ENCODE measurements at regions not wholly inside any gene's neighbourhood (a gene's known extent, or its start where the extent isn't known, plus 50 kb on each side); places are given as distances from the start of the nearest gene placed in this dataset.

DNA sequence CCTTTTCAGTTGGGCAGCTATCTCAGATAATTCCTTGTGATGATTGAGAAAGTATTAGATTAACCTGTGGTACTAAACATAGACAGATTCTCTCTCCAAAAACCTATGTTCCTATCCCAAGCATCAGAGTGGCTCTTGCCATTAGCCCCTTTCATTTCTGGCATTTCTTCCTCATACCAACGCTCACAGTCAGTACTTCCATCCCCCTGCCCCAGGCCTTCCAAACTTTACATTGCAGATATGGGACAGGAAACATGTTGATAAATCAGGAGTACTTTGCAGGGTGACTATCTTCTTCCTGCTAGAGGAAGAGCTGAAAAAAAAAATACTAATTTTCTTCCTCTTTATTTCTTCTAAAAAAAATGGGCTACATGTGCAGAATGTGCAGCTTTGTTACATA lies 442.6 kb upstream of the RGMB start:
- in situ Hi-C loops (cut with HindIII; ENCODE audit: low pct_unique_long_range_greater_than_20kb, low sequenced_read_pairs) (no loop called here), intact Hi-C loops (cut with micrococcal nuclease; ENCODE audit: unreplicated experiment) (no loop called here)
- Histone ChIP-seq H3K4me1 (ENCODE audit: control insufficient read depth, insufficient read depth, low read length) (no peaks in the 10 kb centered on the region), H3K27me3 (ENCODE audit: control insufficient read depth, insufficient read depth, low read length) (no peaks in the 10 kb centered on the region), H3K9me3 (ENCODE audit: control insufficient read depth, insufficient read depth, low read depth, low read length) (no peaks in the 10 kb centered on the region), H3K36me3 (ENCODE audit: control insufficient read depth, insufficient read depth, low read length) (no peaks in the 10 kb centered on the region), H3K27ac (ENCODE audit: low read length) (no peak overlapping the region), H3K4me3 (ENCODE audit: low read depth in 2 of 2, low read length in 2 of 2) (no peak overlapping the region)
- ChIA-PET POLR2A (no interaction called here), CTCF (no interaction called here)
- DNase-seq (ENCODE audit: low read depth, low spot score): no peak
- BruUV-seq (replicated peaks): no TSS peak
- no peak for TF ChIP-seq SIN3A (IDR thresholded peaks at IDR 0.05; ENCODE audit: borderline replicate concordance, insufficient read depth, low read depth, low read length)
- TF ChIP-seq, protein P1, sequence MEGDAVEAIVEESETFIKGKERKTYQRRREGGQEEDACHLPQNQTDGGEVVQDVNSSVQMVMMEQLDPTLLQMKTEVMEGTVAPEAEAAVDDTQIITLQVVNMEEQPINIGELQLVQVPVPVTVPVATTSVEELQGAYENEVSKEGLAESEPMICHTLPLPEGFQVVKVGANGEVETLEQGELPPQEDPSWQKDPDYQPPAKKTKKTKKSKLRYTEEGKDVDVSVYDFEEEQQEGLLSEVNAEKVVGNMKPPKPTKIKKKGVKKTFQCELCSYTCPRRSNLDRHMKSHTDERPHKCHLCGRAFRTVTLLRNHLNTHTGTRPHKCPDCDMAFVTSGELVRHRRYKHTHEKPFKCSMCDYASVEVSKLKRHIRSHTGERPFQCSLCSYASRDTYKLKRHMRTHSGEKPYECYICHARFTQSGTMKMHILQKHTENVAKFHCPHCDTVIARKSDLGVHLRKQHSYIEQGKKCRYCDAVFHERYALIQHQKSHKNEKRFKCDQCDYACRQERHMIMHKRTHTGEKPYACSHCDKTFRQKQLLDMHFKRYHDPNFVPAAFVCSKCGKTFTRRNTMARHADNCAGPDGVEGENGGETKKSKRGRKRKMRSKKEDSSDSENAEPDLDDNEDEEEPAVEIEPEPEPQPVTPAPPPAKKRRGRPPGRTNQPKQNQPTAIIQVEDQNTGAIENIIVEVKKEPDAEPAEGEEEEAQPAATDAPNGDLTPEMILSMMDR (IDR thresholded peaks at IDR 0.05): no peak
- TF ChIP-seq, protein P2, sequence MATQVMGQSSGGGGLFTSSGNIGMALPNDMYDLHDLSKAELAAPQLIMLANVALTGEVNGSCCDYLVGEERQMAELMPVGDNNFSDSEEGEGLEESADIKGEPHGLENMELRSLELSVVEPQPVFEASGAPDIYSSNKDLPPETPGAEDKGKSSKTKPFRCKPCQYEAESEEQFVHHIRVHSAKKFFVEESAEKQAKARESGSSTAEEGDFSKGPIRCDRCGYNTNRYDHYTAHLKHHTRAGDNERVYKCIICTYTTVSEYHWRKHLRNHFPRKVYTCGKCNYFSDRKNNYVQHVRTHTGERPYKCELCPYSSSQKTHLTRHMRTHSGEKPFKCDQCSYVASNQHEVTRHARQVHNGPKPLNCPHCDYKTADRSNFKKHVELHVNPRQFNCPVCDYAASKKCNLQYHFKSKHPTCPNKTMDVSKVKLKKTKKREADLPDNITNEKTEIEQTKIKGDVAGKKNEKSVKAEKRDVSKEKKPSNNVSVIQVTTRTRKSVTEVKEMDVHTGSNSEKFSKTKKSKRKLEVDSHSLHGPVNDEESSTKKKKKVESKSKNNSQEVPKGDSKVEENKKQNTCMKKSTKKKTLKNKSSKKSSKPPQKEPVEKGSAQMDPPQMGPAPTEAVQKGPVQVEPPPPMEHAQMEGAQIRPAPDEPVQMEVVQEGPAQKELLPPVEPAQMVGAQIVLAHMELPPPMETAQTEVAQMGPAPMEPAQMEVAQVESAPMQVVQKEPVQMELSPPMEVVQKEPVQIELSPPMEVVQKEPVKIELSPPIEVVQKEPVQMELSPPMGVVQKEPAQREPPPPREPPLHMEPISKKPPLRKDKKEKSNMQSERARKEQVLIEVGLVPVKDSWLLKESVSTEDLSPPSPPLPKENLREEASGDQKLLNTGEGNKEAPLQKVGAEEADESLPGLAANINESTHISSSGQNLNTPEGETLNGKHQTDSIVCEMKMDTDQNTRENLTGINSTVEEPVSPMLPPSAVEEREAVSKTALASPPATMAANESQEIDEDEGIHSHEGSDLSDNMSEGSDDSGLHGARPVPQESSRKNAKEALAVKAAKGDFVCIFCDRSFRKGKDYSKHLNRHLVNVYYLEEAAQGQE (IDR thresholded peaks at IDR 0.05; ENCODE audit: insufficient read depth in 1 of 2, low read depth in 2 of 2, low read length in 1 of 2): no peak
- TF ChIP-seq POLR2AphosphoS5 (IDR thresholded peaks at IDR 0.05; ENCODE audit: low read depth, low read length): no peak
- no peak for TF ChIP-seq TCF7L2 (IDR thresholded peaks at IDR 0.05; ENCODE audit: low read depth, low read length)
- ATAC-seq: no peak

DNA sequence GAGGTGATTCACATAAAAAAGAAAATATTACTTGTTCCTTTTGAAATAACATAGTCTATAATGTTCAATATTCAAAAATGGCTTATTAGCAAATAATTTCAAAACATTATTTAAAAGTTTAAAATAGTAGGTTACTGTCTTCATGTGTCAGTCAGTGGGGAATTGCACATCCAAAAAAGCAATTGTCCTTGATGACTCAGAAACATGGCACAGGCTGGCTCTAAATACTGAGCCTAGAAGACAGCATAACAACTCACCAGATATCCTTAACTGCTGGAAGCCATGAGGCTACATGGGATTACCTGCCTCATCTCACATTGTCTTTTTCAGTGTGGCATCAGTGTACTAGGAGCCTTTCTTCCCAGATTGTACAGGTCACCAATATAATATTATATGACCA lies 439.5 kb upstream of the RGMB start:
- Histone ChIP-seq H3K4me1 (ENCODE audit: control insufficient read depth, insufficient read depth, low read length) (no peaks in the 10 kb centered on the region), H3K27me3 (ENCODE audit: control insufficient read depth, insufficient read depth, low read length) (no peaks in the 10 kb centered on the region), H3K4me3 (ENCODE audit: low read depth in 2 of 2, low read length in 2 of 2) (no peak overlapping the region), H3K9me3 (ENCODE audit: control insufficient read depth, insufficient read depth, low read depth, low read length) (no peaks in the 10 kb centered on the region), H3K36me3 (ENCODE audit: control insufficient read depth, insufficient read depth, low read length) (no peaks in the 10 kb centered on the region), H3K27ac (ENCODE audit: low read length) (no peak overlapping the region)
- TF ChIP-seq SIN3A (IDR thresholded peaks at IDR 0.05; ENCODE audit: borderline replicate concordance, insufficient read depth, low read depth, low read length): no peak
- TF ChIP-seq, protein P2 (IDR thresholded peaks at IDR 0.05; ENCODE audit: insufficient read depth in 1 of 2, low read depth in 2 of 2, low read length in 1 of 2): no peak
- no peak for TF ChIP-seq TCF7L2 (IDR thresholded peaks at IDR 0.05; ENCODE audit: low read depth, low read length)
- TF ChIP-seq POLR2AphosphoS5 (IDR thresholded peaks at IDR 0.05; ENCODE audit: low read depth, low read length): no peak
- TF ChIP-seq, protein P1 (IDR thresholded peaks at IDR 0.05): no peak
- in situ Hi-C loops (cut with HindIII; ENCODE audit: low pct_unique_long_range_greater_than_20kb, low sequenced_read_pairs): no loop called here
- CTCF ChIA-PET: no interaction called here
- no peak for DNase-seq (ENCODE audit: low read depth, low spot score)
- intact Hi-C loops (cut with micrococcal nuclease; ENCODE audit: unreplicated experiment): no loop called here
- ATAC-seq: no peak
- POLR2A ChIA-PET: no interaction called here
- no TSS peak for BruUV-seq (replicated peaks)
